ENCODE measurements at regions not wholly inside any gene's neighbourhood (a gene's known extent, or its start where the extent isn't known, plus 50 kb on each side); places are given as distances from the start of the nearest gene placed in this dataset.
"Not testable (repeated sequence)": the region's sequence is repeated elsewhere in the genome, so short reads cannot be mapped to it uniquely, and the experiment has no call there.

DNA sequence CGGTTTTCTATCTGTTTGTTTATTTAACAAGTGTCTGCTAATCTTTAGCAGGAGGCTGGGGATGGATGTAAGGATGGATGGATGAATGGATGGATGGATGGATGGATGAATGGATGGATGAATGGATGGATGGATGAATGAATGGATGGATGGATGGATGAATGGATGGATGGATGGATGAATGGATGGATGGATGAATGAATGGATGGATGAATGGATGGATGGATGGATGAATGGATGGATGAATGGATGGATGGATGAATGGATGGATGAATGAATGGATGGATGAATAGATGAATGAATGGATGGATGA lies 310.7 kb downstream of the FOXL1 start:
- not testable (repeated sequence) for DNase-seq (ENCODE audit: low spot score)

DNA sequence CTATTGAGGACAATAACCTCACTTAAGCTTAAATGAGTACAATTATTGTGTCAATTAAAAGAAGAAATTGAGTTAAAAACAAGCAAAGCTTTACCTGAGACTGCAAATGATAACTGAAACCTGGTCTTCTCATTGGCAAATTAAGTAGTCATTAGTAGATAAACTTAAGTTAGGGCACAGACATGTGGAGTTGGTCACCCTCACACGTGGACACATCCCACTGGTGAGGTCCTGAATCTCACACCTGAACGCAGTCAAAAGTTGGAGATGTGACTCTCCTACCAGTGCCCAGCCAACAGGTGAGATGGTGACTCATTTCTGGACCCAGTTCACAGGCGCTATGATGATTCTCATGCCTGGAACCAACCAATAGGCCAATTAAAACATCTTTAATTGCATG lies 311.6 kb downstream of the FOXL1 start:
- DNase-seq (ENCODE audit: low spot score) = no peak

DNA sequence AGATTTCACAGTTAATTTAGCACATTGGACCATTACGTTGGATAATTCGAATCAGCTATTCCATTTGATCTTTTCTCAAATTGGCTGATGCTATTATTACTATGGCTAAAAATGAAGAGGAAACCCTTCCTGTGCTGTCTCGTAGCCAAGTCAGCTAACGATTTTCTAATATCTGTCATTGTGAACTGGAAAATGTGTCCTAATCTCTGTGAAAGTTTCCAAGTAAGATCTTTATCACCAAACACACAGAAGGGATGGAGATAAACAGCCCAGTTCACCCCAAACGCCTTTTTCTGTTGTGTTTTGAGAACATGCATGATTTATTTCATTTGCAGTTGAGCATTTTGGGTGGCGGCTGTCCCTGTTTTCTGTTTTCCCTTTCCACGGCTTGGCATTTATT lies 312.8 kb downstream of the FOXL1 start:
- DNase-seq (ENCODE audit: low spot score) = no peak

DNA sequence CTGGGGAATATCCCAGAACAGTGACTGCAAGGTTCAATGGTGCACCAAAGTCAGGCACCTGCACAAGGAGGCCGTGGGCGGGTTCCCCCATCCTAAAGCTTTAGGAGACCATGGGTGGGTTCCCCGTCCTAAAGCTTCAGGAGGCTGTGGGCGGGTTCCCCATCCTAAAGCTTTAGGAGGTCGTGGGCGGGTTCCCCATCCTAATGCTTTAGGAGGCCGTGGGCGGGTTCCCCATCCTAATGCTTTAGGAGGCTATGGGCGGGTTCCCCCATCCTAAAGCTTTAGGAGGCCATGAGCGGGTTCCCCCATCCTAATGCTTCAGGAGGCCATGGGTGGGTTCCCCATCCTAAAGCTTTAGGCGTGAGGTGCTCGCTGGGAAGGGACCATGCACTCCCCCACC lies 313.3 kb downstream of the FOXL1 start:
- no peak for DNase-seq (ENCODE audit: low spot score)

DNA sequence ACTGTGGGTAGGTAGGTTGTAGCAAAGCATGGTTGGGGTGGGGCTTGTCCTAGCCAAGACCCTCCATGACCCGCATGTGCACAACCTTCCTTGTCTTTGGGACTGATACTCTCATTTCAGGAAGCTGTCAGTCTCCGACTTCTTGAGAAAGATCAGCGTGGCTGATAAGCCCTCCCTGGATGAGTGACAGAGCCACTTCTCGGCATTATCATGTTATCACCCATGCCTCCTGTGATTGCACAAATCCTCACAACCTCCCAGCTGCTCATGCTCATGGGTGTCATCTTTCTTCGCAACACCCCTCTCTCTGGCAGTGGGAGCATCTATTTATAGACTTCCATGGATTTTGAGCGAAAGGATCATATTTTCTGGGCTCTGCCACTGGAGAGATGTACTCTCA lies 314.2 kb downstream of the FOXL1 start:
- no peak for DNase-seq (ENCODE audit: low spot score)

DNA sequence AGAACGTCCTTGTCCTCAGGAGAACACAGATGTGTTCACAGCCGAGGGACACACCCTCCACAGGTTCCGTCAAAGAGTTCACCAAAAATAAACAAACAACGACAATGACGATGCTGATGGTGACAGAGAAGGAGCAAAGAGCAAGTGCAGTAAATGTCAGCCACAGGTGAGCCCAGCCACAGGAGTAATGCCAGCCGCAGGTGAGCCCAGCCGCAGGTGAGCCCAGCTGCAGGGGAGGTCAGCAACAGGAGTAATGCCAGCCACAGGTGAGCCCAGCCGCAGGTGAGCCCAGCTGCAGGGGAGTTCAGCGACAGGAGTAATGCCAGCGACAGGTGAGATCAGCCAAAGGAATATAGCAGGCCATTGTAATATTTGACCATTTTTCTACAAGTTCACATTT lies 315.2 kb downstream of the FOXL1 start:
- no peak for DNase-seq (ENCODE audit: low spot score)

DNA sequence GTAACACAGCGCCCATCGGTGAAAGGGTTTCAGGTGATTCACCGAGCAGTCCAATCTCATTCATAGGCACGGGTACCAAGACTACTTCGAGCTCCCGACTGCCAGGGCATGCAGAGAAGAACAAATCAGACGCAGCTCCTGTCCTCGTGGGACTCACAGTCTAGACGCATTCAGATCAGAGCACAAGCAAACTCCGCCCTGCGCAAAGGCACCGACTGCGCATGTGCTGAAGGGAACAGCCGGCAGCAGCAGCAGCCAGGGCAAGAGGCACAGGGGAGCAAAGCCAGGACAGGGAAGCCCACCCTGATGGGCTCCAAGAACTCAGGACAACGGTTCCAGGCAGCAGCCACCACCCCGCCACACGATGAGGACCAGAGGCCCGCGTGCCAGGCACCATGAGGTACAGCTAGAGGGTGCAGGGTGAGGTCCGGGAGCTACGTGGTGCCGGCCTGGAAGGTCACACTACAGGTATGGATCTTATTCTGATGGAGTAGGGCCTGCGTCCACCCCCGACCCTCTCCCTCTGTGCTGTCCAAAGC lies 315.7 kb downstream of the FOXL1 start:
- no peak for DNase-seq (ENCODE audit: low spot score)

DNA sequence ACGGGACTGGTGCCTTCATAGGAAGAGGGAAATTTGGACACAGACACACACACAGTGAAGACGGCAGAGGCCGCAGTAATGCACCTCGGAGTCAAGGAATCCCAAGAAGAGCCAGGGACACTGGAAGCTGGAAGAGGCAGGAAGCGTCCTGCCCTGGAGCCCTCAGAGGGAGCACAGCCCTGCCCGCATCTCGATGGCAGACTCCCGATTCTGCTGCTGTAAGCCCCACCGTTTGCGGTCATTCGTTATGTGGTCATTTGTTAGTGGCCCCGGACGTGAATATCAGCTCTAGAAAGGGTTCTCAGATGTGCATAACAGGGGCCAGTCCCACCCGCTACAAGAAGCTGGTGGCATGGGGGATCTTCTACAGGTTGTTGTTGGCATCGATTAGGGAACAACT lies 316.6 kb downstream of the FOXL1 start:
- no peak for DNase-seq (ENCODE audit: low spot score)

DNA sequence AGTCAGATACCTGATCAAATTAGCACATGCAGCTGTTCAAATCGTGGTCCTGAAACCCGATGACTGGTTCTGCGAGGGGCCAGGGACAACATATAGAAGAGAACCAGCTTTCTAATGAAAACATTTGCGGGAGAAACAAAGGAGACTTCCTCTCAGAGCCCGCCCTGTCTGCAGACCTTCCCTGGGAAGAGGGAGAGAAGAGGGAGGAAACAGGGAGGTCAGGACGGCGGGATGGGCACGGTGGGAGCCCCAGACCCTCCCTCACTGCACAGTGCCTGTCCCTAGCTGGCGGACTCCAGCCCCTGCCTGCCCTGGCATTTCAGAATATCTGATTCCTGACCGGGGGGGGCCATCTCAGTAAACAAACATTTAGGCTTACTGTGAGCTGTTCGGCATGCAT lies 317.3 kb downstream of the FOXL1 start:
- no peak for DNase-seq (ENCODE audit: low spot score)

DNA sequence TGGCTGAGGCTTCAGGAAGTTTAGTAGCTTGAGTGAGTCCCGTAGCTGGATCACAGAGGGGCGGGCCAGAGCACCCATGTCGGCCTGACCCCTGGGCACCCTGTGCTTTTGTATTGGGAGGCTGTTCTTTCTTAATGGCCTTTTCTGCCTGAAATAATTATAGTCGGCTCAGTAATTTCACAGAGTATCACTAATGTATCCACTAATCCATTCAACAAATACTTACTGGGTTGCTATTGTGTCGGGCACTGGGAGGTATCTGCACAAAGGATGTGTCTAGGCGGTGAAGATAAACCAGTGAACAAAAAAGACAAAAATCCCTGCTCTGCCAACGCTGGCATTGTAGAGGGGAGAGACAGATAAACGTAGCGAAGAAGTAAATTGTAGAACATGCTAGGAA lies 318.6 kb downstream of the FOXL1 start:
- DNase-seq (ENCODE audit: low spot score) = no peak

DNA sequence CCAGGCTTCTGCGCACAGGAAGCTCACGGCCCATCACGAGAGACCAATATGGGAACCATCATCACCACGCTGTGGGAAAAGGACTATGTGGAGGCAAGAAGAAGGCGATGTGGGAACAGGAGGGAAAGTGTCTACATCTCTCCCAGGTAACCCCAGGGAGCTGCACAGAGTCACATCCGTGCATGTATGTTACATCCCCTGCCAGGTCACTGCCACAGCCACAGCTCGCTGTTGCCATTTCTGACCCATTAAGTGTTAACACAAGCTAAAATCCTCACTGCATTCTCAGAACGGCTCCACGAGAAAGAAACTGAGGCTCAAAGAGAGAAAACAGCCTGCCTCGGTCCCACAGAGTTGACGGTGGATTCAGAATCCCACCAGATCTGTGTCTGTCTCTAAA lies 319.1 kb downstream of the FOXL1 start:
- DNase-seq (ENCODE audit: low spot score) = no peak

DNA sequence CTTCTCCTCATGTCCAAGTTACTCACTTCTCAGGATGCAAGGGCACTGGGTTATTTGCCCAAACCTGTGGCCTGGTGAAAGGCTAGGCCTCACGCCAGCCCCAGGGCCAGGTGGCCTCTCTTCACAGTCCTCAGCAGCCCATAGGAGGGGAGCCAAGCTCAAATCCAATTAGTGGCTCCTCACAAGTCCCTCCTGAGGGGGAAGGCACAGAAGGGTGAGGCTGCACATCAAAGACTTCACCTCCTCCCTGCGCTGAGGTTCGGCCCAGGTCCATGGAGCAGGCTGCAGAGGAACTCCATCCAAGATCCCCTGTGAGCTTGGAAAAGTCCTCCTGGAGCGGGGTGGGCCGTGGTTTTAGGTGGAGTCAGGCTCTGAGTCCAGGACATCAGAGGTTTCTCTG lies 320.0 kb downstream of the FOXL1 start:
- no peak for DNase-seq (ENCODE audit: low spot score)

DNA sequence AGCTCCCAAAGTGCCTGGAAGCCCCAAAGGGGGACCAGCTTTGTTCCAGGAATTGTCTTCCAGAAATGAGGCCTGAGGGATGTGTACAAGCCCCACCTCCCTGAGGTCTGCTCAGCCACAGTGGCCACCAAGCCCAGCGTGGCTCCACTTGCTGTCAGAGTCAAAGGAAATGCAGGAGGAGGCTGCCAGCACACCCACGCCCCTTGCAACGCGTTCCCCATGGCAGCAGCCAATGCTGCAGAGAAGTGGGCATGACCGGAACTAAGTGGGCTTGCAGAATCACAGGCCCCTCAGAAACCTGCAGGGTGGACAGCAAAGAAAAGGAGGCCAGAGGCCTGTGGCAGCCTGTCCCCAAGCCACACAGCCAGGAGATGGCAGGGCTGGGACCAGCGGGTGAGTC lies 320.8 kb downstream of the FOXL1 start:
- DNase-seq (ENCODE audit: low spot score) = no peak

DNA sequence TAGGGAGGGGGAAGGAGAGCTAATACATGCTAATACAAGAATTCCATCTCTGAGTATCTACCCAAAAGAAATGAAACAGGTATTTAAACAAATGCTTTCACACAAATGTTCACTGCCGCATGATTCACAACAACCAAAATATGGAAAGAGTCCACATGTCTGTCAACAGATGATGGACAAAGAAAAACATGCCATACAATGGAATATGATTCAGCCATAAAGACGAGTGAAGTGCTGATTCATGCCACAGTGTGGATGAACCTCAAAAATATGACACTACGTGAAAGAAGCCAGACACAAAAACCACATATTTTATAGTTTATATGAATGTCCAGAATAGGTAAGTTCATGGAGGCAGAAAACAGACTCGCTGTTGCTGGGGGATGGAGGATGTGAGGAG lies 321.4 kb downstream of the FOXL1 start:
- no peak for DNase-seq (ENCODE audit: low spot score)

DNA sequence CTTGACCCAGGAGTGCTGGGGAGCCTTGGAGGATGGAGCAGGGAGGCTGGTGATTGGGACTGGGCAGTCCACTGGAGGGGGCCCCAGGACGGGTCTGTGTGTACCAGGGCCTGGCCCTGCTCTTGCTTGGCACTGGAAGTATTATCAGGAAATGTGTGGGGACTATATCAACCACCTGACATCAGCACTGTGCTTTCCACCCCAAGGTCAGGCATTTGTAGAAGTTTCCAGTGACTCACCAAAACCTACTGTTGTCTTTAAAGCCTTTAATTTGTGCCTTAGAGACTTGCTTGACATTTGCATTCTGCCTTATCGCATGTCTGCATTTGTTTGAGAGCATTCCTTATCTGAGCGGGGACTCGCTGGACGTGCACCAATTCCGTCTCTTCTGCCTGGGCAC lies 323.1 kb downstream of the FOXL1 start:
- peak; percentile 47 for DNase-seq (ENCODE audit: low spot score)

DNA sequence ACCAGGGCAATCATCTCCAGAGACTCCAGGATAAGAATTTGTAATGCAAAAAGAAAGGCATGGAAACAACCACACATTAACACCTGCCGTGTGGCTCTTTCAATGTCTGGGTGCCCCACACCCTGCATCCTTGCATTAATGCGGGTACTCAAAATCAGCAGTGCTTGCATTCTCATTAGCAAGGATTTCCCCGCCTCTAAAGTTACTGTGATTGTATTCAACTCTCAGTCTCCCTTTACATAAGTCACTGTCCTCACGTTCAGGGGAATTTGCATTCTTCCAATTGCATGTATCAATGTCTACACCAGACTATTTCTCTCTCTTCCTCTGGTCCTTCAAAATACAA lies 324.3 kb downstream of the FOXL1 start:
- DNase-seq (ENCODE audit: low spot score) = no peak

DNA sequence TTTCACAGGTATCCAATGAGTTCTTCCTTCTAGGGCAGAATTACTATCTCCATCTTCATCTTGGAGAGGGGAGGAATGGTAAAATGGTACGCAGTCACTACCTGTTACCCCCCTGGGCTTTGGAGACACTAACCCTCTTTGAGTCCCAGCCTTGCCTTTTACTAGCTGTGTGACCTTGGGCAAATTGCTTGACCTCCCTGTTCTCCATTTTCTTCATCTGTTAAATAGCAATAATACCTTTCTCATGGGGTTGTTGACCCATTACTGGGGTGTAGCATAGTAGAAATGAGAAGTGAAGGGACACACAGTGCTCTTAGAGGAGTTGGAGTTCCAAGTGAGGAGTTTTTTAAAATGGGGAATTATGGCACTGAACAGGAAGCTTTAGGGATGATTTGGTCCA lies 324.7 kb downstream of the FOXL1 start:
- DNase-seq (ENCODE audit: low spot score) = no peak

DNA sequence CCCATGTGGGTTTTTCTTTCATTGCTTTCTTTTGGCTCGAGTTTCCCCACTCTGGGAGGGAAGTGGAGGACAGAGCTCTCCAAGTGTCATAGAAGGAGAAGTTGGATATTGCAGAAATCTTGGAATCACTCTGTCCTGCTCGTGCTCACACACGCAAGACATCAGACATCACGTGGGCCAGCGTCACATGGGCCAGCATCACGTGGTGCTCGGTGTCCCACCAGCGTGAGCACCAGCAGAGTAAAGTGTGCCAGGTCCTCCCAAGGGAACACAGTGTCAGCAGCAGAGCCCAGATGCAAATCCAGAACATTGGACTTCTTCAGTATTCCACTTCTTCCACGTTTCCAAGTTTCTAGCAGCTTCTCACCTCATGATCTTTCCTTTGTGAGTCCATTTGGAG lies 327.0 kb downstream of the FOXL1 start:
- DNase-seq (ENCODE audit: low spot score) = no peak

DNA sequence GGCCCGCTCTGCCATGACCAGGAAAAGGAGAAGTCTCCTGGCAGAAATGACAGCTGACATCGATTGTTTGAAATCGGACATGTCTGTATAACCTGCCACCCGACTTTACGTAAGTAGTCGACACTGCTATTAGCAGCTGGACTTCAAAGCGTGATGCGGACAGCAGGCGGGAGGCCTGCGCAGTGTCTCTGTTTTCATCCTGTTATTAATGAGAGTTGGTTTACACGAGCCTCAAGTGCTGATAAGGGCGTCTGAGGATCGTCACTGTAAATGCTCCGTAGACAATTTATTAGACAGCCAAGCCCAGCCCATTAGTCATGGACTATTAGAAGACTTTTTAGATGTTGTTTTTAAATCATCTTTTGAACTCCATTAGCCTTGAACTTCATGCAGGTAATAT lies 328.3 kb downstream of the FOXL1 start:
- no peak for DNase-seq (ENCODE audit: low spot score)

DNA sequence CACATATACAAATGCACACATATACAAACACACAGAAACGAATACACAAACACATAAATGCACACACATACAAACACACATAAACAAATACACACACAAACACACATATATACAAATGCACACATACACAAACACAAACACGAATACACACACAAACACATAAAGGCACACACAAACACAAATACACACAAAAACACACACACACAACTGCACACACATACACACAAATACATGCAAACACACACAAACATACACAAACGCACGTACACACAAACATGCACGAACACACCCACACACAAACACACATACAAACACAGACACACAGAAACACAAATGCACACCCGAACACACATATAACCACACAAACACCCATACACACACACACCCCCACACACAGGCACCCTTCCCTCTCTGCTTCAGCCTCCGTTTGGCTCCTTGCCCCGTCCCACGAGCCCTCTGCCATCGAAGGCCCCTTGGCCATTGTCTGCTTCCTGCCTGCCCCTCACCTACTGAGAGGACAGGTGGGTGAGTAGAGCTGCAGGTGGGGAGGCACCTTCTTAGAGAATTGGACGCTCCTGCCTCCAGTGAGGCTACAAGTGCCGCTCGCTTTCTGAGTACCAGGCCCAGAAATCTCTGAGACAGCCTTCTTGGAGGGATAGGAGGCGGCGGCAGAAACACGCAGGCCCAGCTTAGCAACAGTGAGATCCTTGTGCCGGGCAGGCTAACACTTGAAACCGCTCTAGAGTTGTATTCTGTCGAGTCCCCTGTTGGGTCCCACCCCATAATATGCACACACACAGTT lies 331.2 kb downstream of the FOXL1 start:
- no peak for DNase-seq (ENCODE audit: low spot score)

DNA sequence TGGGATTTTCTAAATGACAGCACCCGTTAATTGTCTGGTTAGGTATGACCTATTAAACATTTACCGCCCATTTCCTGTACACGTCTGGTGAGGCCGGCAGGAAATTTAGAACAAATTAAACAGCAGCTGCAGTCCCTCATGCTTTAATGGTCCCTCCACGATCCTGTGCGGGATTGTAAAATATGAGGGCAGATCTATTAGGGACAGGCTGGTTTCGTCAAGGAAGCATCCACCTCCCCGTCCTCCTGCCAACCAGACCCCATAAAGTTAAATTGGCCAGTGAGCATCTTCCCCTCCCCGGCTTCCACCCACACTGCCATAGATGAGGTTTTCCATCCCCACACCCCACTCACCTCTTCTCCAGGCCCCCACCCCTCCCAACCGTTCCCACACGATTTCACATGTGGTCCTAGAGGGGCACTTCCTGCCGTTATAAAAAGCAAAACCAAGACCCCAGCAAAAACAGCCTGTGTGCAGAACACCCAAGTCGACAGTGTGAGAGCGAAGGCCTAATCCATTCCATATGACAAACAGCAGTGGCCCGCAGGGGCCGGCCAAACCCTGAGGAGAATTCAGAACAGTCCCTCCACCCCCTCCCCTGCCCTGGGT lies 331.9 kb downstream of the FOXL1 start:
- no peak for DNase-seq (ENCODE audit: low spot score)

DNA sequence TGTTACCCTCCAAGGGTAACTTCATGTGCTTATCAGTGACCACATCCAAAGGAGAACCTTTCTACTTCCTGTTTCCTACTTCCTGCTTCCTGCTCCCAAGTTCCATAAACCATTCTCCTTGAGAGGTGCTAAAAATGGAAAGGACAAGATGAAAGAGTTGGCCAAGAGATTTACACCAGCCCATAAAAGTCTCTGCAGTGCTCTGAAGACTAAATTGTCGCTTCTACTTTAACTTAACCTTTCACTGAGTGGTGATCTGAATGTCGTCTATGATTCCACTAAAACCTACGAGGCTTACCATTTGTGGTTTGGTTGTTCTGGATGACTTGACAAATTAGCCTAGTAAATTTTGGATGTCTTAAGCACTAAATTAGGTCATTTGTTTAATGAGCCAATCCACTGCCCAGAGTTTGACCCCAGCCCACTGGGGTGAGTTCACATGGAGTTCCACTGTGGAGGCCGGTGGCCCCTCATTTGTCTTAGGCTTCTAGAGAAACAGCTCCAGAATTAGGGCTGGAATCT lies 333.1 kb downstream of the FOXL1 start:
- DNase-seq (ENCODE audit: low spot score) = no peak

DNA sequence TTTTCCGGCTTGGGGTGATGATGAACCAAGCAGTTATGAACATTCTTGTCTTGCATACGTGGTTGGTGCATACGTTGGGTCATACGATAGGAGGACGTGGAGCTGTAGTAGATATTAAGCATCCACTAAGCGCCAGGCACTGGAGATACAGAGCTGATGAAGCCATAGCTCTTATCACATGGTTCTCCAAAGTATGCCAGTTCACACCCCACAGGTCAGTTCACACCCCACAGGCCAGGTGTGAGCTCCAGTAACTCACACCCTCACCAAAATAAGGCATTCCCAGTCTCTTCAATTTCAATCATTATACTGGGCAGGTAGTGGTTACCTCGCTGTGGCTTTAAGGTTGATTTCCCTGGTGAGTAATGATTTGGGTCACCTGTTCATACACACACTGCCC lies 335.5 kb downstream of the FOXL1 start:
- no peak for DNase-seq (ENCODE audit: low spot score)

Measured in AG08396 (cell line).